ENCODE measurements at regions not wholly inside any gene's neighbourhood (a gene's known extent, or its start where the extent isn't known, plus 50 kb on each side); places are given as distances from the start of the nearest gene placed in this dataset.

DNA sequence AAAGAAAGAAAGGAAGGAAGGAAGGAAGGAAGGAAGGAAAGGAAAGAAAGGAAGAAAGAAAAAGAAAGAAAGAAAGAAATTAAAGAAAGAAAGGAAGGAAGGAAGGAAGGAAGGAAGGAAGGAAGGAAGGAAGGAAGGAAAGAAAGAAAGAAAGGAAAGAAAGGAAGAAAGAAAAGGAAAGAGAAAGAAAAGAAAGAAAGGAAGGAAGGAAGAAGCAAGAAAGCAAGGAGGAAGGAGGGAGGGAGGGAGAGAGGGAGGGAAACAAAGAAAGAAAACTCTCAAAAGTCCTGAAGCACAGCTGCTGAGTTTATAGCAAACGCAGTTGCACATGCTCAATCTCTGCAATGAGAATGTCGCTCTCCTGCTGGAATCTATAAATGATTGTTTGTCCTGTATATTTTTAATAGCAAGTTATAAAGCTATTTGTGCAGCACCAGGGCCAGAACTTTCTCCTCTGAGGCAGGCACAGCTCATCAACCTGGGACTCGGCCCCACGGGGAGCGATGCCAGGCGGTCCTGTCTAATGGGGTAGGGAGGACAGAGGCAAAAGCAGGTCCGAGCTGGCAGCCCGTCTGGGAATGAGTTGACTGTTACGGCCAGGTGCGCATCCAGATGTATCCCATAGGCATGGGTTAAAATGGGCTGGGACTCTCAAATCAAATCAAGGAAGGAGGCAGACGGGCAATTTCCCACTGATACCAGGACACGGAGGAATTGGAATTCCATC lies 118.0 kb upstream of the PFKP start:
- no peak for DNase-seq

DNA sequence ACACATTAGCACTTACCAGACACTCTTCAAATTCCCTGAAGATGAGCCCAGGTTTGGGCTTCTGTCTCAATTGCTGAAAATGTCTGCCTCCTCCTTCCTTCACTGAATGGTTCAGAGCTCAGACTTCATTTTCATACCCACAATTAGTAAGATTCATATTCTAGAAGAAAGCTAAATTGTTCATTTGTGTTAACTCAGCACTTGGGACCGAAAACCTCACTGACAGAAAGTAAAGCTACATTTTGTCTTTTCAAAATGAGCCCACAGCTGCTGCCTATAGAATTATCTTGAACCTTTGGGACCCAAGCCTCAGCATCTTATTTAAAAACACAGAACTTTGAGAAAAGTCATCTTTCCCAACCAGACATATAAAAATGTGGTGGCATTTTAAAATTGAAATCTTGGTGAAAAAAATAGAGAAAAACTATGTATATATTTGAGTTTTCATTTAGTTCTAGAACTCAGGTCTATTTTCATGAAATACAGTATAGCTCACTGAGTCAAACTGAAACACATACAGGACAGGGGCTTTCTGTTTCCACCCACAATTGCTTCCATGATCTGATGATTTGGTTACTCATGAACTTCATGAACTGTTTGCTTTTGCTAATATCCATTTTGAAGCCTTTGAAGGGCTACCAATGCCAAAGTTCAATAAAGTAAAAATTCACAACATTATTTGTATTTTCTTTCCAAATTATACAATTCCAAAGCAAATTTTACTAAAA lies 119.1 kb upstream of the PFKP start:
- no peak for DNase-seq

GRCh38 chr10:2944788-2945187 lies 122.6 kb upstream of the PFKP start:
- no peak for DNase-seq

DNA sequence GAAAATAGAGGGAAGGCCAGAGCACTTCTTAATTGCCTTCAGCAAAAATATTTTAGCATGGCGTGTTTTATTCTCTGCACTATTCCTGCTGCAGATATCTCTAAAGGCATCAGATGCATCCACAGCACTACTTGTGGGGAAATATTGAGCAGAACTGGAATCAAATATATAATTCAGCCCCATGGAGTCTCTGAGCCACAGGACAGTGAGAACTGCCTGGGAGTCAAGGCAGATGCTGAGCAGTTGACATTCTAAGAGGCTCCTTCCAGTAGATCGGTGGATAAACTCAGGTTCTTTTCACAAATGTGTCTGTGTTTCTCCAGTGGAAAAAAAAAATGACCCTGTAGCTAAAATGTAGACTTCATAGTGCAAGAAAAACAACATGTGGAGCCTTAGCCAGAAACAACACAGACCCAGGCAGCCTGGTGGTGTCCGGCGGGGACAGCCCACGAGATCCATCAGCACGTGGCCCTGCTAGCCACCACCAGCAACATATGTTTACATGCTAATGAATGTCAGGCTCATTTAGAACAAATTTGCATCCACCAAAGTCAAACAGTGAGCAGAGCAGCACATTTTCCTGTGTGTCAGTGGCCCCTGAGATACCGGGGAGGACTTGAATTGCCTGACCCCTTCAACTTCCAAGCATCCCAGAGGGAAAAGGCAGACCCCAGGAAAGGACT lies 123.3 kb upstream of the PFKP start:
- no peak for DNase-seq

- DNase-seq = no peak
Observed at GRCh38 chr10:2942938-2943337, 124.4 kb upstream of the PFKP start.

GRCh38 chr10:2938869-2939268 lies 128.5 kb upstream of the PFKP start:
- no peak for DNase-seq

DNA sequence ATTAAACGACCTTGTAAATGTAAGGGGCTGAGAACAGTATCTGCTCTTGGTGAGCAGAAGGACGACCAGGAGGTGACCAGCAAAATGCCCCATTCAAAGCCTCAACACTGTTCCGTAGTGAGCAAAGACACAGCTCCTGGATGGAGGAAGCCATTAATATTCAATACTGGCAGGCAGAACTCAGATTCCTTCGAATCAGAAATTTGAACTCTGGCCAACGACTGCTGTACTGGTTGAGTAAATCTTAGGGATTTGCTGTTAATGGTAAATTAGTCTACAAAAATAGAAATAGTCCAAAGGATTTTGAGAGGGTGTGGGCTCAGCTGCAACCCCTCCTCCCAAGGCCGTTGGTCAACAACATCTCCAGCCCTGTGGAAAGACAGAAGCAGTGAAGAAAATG lies 130.5 kb upstream of the PFKP start:
- no peak for DNase-seq

DNA sequence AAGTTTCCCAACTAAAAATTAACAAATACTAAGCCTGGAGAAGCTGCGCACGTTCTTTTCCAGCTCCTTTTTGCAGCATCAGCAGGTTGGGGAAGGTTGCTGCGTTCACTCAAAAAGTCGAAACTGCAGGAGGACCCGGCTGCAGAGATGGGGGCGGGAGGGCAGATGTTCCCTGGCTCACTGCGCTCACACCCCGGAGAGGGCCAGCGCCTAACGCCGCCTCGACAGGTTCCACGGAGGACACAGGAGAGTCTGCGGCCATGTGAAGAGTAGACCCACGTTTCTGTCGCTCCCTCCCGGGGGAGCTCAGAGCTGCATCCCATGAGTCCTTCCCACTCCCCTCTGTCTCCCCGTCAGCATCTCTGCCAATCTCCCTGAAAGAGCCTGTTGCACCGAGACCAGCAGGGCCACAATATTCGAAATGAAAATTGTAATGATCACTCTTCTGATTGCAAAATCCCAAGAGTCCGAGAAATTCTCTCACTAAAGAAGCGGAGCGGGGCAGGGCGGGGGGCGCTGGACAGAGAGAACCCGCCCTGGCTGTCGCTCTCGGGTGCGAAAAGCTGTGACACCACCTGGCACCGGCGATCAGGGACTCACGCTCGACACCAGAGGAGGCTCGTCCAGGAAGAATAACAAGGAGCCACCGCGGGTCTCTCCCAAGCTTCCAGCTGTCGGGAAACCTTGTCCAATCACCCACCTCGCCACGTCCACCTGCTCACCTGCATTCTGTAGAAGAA lies 131.5 kb upstream of the PFKP start:
- DNase-seq = no peak

DNA sequence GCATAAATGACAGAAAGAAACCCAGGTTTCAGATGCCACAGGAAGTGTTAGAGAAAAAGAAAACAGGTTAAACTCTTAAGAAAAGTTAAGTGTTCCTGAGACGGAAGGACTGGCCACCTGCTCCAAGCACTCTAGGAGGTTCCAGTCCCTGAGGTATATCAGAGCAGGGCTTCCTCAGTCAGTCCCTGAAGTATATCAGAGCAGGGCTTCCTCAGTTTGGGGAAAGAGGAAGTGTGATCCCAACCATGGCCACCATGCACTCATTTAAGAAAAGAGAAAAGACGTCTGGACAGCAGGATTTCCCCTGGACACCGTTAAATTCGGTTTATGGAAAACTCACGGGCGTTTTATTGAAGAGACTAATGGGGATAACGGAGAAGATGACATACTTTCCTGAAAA lies 133.4 kb upstream of the PFKP start:
- DNase-seq = no peak

GRCh38 chr10:2933519-2933918 lies 133.8 kb upstream of the PFKP start:
- DNase-seq = no peak

GRCh38 chr10:2933071-2933470 lies 134.3 kb upstream of the PFKP start:
- DNase-seq = no peak

- DNase-seq = no peak
Observed at GRCh38 chr10:2929480-2930258, 137.7 kb upstream of the PFKP start.

- DNase-seq = no peak
Observed at GRCh38 chr10:2927958-2928840, 139.1 kb upstream of the PFKP start.

DNA sequence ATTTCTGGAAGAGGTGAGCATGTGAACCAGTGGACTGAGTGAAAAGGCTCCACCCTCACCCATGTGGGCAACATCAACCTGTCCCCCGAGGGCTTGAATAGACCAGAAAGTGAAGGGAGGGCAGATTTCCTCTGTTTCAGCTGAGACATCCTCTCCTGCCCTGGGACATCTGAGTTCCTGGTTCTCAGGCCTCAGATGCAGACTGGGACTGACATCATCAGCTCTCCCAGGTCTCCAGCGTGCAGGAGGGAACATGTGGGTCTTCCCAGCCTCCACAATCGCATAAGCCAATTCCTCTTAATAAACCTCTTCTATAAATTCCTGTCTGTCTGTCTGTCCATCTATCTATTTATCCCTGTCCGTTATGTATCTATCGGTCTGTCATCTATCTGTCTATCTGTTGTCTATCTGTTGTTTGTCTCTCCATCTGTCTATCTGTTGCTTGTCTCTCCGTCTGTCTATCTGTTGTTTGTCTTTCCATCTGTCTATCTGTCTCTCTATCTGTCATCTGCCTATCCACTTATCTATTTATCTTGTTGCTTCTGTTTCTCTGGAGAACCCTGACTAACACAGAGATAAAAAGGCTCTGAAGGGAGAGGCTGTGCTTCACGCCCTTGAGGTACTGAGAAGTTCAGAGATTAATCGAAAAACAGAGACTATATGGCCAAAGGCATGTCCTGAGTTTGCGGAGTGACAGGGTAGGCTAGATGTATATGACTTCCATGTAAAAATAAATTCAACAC lies 140.3 kb upstream of the PFKP start:
- DNase-seq = no peak

DNA sequence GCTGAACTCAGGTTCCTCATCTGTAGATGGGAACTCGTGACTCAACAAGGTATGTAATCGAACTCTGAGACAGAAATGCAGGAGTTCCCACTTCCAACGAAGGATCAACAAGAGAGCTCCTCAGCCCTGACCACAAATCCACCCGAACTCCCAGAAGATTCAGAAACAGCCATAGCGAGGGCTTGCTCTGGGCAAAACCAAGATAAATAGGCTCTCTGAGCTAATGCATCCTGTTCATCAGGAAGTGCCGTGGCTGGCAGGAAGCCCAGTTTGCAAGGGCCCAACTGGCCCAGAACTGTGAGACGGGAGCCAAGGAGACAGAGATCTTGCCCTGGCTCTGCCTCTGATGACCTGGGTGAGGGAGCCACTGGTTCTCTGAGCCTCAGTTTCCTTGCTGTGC lies 141.7 kb upstream of the PFKP start:
- no peak for DNase-seq

DNA sequence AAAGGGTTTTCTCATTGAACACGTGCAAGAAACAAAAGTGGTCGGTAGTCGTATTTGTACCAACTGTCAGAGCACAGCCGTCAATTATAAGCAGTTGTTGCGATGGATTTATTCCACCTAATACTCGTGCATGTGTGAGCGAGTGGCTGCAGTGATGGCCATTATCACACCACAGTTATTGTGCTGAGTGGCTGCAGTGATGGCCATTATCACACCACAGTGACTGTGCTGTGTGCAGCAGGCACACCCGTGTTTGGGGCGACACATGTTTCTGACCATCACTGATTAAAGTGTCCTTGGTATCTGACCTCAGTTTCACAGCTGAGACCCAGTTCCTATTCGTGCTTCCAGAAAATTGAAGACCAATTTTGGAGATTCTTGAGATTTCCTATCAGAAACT lies 142.9 kb upstream of the PFKP start:
- no peak for DNase-seq

- no peak for DNase-seq
Observed at GRCh38 chr10:2921956-2922680, 145.2 kb upstream of the PFKP start.

GRCh38 chr10:2920637-2921036 lies 146.7 kb upstream of the PFKP start:
- no peak for DNase-seq

DNA sequence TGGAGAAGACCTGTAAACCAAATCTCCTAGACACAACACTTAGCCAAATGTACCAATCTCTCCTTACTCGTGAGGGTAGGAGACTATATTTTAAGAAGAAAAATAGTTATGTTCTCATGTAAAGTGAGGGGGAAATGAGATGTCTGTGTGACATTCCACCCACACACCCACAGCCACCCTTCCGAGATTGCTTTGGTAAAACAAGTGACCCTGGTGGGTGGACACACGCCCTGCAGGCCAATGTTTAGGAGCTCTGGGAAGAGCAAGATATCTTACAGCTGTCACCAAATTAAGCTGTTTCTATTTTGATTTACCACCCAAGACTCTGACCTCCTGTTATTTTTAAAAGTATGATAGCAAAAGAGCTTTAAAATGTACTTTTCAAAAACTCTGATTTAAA lies 147.2 kb upstream of the PFKP start:
- DNase-seq = no peak

DNA sequence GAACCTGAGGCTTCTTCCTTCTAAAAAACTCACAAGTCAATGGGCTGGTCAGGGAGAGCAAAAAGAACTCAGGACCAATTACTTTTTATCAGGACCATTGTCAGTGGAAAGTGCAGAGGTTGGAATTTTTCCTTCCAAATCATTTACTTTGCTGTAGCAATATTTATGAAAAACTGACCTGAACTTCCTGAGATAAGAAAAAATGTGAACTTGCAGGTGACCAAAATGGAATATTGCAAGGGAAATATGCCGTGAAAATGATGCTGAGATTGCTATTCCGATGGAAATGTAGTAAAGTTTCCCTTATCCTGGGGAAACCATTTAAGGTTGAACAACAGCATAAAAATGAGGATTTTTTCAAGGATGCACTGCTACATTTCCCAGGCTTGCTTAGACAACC lies 148.3 kb upstream of the PFKP start:
- no peak for DNase-seq
